Esophagus mucosa (tissue), 1 donor: ENCODE measurements at regions not wholly inside any gene's neighbourhood (a gene's known extent, or its start where the extent isn't known, plus 50 kb on each side); places are given as distances from the start of the nearest gene placed in this dataset.

Experiments
- ATAC-seq: fragments of 200-7000 bp; cut with Tn5 transposase; one replicate; pipeline ENCODE4 v1.9.1; 2020
- donor health status: DM: yes; HTN: yes; CAD: no.

- no peak for ATAC-seq
These were observed 189.8 kb downstream of the HHIPL2 start for GRCh38 chr1:222358100-222358499.

DNA sequence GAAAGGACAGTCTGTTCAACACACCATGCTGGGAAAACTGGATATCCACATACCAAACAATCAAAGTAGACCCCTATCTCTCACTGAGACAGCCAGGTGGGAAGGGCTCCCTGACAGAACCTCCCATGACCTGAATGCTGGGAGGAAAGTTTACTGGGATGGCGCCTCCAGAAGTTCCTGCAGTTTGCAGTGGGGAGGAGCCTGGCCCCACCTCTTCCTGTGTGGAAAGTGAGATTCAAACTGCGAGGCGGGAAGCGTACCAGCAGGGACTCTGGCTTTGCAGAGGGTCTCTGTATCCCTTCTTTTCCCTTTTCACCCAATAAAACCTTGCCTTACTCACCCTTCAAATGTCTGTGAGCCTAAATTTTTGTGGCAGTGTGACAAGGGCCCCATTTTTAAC lies 190.7 kb downstream of the HHIPL2 start:
- no peak for ATAC-seq

- ATAC-seq = no peak
These were observed 200.3 kb downstream of the HHIPL2 start for GRCh38 chr1:222347627-222348026.

DNA sequence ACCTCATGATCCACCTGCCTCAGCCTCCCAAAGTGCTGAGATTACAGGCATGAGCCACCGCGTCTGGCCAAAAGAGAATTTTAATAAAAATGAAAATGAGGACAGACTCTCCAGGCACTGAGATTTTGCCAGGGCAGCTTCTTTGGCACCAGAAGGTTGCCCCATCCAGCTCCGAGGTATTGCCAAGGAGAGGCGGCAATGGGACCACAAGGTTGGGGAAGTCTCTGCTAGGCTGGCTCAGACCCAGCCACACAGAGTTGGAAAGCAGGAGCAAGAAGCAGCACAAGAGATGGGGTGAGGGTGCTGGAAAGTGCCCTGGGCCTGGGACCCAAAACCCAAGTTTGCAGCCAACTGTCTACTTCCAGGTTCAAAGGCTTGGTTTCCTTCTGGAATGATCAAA lies 200.9 kb downstream of the HHIPL2 start:
- no peak for ATAC-seq

DNA sequence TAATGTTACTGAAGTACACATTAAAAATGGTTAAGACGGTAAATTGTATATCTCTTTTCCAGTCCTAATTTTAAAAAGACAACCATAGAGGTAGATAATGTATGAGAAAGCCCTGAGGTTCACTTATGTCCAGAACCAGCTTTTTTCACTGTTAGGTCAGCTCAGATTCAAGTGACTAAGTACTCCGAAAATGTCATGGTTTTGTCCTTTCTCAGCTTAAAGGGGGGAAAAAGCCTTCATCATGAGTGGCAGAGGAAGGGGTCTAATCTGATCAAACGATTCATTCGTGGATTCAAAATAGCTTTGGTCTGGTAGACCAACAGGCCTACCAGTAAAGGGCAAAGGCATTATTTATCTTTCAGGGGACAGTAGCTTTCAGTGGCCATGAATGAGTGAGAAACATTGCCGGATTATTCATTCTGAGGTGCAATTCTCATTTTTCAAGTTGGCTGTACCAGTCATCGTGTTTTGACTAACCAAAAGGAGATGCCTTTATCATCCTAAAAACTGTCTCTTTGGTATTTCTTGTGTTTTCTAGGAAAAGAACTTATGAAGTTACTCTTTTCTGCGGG lies 208.4 kb downstream of the HHIPL2 start:
- ATAC-seq = no peak

GRCh38 chr1:222335586-222335985 lies 212.3 kb downstream of the HHIPL2 start:
- ATAC-seq = no peak

DNA sequence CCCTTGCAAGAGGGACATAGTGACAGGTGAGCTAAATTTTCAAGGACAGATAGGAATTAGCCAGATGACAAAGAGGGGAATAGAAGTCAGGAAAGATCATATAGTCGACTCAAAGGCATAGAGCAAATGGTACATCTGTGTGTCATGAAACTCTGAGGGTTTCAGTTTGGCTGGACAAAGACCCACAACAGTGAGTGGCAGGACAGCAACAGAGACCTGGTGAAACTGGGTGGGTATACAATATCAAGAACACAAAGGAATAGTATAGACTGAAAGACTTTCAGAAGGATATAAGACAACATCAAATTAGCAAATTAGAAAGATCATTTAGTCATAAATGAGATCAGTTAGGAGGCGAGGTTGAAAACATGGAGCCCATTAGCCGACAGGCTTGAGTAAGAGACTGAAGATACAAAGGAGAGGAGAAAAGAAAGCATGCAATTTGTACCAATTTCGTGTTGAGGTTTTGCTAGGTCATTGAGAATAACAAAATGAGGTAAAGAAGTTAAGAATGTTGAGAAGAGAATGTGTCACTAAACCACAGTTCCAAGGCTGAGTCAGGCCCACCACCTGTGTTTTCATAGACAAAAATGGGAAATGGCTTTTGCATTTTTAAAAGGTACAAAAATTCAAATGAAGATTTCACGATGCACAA lies 213.8 kb downstream of the HHIPL2 start:
- ATAC-seq = no peak

DNA sequence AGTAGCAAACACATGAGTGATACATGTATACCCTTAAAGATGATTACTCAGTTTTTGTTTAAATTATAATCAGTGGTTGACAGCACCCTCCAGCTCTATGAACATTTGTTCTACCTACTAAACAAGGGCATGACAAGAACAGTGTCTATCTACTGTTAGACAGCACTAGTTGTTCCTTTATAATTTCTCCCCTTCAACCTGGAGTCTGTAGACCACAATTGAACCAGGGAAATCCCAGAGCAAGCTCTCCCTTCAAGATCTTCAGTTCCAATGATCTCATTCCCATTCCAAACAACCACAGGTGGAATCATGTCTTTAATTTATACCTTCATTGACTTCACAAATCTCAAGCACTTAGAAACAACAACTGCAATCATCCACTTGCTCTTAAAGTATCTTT lies 216.1 kb downstream of the HHIPL2 start:
- ATAC-seq = no peak

DNA sequence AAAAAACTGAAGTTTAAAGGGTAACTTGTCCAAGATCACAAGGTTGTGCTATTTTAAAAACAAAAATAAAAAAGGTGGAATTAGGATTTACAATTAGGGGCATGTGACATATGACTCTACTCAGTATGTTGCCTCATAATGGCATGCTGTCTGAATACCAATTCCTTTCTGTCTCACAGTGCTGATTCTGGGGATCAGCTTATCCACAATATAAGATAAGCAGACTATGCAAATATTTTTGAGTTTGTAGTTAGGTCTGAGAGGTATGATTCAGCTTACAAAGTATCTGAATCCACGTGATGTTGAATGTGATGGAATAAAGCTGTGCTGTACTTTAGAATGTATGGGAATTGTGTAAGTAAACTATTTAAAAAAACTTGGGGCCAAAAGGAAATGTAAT lies 216.6 kb downstream of the HHIPL2 start:
- ATAC-seq = no peak

DNA sequence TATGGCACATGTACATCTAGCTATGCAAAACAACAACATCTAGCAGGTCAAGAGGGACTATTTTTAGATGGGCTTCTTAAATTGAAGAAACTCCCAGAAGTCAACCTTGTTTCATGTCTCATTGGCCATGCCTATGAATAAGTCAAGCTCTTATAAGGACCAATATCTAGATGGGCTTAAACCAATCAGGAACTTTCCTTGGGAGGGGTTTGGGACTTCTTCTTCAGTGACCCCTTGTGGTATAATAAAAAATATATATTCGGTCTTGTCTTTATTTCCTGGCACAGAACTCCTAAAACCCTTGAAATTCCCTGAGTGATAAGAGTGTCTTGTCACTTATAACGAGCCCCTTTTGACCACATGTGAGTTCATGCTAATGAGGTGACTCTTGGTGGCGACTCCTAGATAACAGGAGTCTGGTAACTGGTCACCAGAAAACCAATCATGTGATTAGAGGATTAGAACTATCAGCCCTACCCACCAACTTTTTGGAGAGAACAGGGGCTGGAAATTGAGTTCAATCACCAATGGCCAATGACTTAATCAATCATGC lies 218.3 kb downstream of the HHIPL2 start:
- ATAC-seq = no peak

- no peak for ATAC-seq
These were observed 221.2 kb downstream of the HHIPL2 start for GRCh38 chr1:222326710-222327036.

GRCh38 chr1:222326006-222326709 lies 221.7 kb downstream of the HHIPL2 start:
- no peak for ATAC-seq

DNA sequence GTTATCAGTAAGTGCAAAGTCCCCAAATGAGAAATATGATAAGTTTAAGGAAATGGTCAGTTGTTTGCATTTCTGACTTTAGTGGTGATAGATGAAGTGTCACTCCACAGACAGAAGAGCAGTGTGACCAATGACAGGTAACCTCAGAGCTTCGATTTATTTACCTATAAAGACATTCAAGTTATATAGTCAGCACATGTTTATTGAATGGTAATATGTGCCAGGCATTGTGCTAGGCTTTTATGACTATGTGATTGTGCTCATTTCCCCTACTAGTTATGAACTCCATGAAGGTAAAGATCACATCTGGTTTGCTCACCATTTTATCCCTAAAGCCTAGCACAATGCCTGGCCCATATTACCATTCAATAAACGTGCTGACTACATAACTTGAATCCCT lies 222.4 kb downstream of the HHIPL2 start:
- ATAC-seq = no peak

DNA sequence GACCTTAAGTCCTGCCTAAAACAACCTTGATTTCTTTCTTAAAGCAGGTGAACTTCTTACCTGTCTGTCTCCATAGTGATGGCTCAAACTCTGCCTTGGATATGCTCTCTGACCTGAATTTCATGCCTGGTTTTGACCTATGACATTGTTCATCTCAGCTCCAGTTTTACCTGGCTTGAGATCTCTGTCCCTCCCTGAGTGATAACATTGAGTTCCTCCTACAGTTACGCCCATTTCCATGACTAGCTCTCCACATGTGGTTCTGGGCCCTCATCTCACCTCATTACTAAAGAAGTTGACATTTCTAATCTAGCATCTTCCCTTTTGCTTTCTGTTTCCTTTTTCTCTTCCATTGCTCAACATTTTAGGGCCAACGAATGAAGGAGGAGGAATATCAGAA lies 233.1 kb downstream of the HHIPL2 start:
- no peak for ATAC-seq

GRCh38 chr1:222310836-222311235 lies 237.1 kb downstream of the HHIPL2 start:
- ATAC-seq = no peak

- ATAC-seq = no peak
These were observed 240.3 kb downstream of the HHIPL2 start for GRCh38 chr1:222307621-222308020.

DNA sequence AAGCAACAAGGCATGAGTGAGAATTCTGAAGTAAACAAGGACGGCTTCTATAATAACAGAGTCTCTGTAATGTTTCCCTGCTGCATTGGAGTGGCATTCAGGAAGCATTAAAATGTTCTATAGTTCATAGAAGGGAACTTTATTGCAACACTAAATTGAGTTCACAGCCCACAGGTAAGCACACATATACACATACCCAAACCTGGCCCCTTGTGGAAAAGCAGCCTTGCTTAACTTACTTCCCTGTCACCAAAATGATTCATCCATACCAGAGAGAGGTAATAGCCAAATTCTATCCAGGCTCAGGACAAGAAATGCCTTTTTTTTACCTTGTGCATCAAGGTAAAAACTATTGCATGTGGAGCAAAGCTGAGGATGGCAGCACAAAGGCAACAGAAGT lies 241.4 kb downstream of the HHIPL2 start:
- peak; percentile 52 for ATAC-seq

- ATAC-seq = no peak
These were observed 241.9 kb downstream of the HHIPL2 start for GRCh38 chr1:222306011-222306410.

DNA sequence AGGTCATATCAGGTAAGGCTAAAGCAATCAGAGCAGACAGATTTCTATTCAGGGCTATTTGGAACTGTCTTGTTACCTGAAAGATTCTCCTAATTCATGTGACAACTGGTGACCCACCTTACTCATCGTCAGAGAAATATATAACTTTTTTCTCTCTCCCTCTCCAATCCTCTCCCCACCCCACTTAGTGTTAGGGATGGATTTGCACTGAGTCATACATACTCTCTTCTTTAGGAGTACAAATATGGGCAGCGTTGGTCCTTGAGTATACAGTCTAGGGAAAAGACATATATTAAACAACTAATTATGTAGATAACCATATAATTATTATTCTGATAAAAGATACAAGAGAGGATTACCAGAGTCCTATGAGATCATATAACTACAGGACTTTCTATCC lies 246.3 kb downstream of the HHIPL2 start:
- ATAC-seq = no peak

- no peak for ATAC-seq
These were observed 248.4 kb downstream of the HHIPL2 start for GRCh38 chr1:222299524-222299923.

DNA sequence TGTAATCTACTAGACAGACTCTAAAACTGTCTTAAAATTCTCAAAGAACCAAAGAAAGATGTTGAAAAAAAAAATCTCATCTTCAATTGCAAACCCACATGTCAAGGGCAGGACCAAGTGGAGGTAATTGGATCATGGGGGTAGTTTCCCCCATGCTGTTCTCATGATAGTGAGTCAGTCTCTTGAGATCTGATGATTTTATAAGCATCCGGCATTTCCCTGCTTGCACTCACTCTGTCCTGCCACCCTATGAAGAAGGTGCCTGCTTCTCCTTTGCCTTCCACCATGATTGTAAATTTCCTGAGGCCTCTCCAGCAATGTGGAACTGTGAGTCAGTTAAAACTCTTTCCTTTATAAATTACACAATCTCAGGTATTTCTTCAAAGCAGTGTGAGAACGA lies 257.0 kb downstream of the HHIPL2 start:
- ATAC-seq = no peak

GRCh38 chr1:222288053-222288452 lies 259.9 kb downstream of the HHIPL2 start:
- ATAC-seq = peak; percentile 99

- ATAC-seq = no peak
These were observed 261.9 kb downstream of the HHIPL2 start for GRCh38 chr1:222286011-222286410.

DNA sequence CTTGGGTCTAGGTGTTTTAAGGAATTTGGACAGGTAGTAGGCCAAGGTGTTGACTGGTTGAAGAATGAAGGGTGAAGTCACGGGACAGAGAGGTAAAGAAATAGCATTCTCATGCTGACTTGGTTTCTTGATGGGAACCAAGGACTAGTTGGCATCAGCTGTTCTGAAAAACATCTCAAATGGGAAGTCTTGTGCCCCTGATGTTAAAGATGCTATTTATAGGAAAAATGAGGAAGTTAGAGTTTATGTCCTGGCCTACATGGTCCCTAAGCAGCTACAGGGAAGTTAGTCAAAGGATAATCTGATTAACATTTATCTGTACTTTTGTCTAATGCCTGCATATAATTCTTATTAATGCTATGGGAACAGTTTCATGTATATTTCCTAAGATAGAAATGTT lies 262.4 kb downstream of the HHIPL2 start:
- no peak for ATAC-seq
